MG63 (cell line): ENCODE measurements at regions not wholly inside any gene's neighbourhood (a gene's known extent, or its start where the extent isn't known, plus 50 kb on each side); places are given as distances from the start of the nearest gene placed in this dataset.

Source experiments
- DNase-seq: peaks from one replicate; pipeline ENCODE4 v3.0.0-alpha.2; 2020
- H3K27me3 ChIP-seq: fragments of 250-450 bp; sonication (Bioruptor Pico); 2 replicates; pipeline ENCODE4 v1.5.1; 2020; ENCODE audit warnings: mild to moderate bottlenecking, moderate library complexity
- H3K36me3 ChIP-seq: fragments of 250-450 bp; sonication (Bioruptor Pico); 2 replicates; pipeline ENCODE4 v1.5.1; 2020; ENCODE audit warnings: mild to moderate bottlenecking, moderate library complexity
- H3K4me3 ChIP-seq: fragments of 250-450 bp; sonication (Bioruptor Pico); 2 replicates; pipeline ENCODE4 v1.5.1; 2020; ENCODE audit warnings: mild to moderate bottlenecking, moderate library complexity
- H3K9me3 ChIP-seq: fragments of 250-450 bp; sonication (Bioruptor Pico); 2 replicates; pipeline ENCODE4 v1.5.1; 2020; ENCODE audit warnings: mild to moderate bottlenecking, moderate library complexity

DNA sequence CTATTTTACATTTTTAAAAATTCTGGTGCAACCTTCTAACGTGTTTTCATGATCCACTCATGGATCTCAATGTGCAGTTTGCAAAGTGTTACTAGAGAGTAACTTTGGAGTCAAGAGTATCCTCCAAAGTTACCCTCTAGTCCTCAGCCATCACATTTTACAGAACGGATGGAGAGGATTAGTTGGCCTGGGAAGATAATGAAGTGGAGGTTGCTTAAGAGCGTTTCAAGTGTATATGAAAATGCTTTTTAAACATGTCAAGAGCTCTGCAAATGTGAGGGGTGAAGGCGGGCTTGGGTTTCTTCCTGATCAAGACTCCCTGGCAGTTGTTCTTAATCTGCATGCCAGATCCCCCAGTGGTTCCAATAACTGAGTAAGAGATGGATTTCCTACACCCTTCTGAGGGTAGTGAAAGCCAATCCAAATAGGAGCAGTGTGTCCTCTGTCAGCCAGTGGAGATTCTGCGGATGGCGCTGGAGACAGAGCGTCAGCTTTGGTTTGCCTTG lies 299.4 kb upstream of the NPVF start:
- no peak for DNase-seq
- no peak overlapping the region for H3K4me3 ChIP-seq
- H3K36me3 ChIP-seq = no peaks in the 10 kb centered on the region
- no peaks in the 10 kb centered on the region; the same call in 1 of the 2 replicates for H3K27me3 ChIP-seq
- no peaks in the 10 kb centered on the region for H3K9me3 ChIP-seq

DNA sequence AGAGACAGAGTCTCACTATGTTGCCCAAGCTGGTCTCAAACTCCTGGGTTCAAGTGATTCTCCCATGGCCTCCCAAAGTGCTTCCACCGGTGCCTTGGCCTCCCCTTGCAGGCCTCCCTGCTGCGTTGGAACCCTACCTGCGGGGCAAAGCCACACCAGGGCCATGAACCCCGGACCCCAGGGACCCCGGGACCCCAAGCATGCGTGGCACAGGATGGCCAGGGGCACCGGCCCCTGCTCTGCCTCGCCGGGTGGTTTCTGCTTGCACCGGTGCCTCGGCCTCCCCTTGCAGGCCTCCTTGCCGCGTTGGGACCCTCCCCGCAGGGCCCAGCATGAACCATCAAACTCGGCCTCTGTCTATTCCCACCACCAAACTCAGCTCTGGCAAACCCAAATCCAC lies 301.0 kb upstream of the NPVF start:
- Histone ChIP-seq H3K9me3 (no peaks in the 10 kb centered on the region), H3K36me3 (no peaks in the 10 kb centered on the region), H3K27me3 (no peaks in the 10 kb centered on the region; the same call in 1 of the 2 replicates), H3K4me3 (no peak overlapping the region)
- no peak for DNase-seq

GRCh38 chr7:25536851-25537250 lies 308.6 kb upstream of the NPVF start:
- H3K27me3 ChIP-seq = peaks cover 6% of the 10 kb centered on the region; the same call in 1 of the 2 replicates
- no peaks in the 10 kb centered on the region for H3K9me3 ChIP-seq
- no peak overlapping the region for H3K4me3 ChIP-seq
- no peaks in the 10 kb centered on the region for H3K36me3 ChIP-seq
- no peak for DNase-seq

DNA sequence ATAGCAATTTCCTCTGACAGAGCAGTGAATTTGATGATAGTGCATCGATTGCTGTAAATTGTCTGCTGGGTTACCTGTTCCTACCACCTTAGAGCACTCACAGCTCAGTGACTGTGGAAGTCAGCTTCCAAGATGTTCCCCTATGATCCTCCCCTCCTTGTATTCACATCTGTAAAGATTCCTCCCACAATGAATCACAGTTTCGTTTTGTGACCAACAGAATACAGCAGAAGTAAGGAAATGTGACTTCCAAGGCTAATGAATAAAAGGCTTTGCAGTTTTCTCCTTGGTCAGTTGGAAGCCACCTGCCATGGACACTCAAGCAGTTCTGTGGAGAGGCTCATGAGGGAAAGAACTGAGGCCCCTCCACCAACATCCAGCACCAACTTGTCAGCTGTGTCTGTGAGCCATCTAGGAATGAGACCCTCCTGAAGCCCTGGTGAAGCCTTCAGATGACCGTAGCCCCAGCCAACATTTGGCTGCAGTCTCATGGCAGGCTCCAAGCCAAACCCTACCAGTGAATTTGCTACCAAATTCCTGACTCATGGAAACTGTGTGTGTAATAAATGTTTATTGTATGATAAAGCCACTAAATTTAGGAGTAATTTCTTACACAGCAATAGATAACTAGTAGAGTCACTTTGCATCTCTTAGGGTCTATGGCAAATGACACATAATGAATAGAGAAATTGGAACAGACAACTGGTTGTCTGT lies 309.5 kb upstream of the NPVF start:
- Histone ChIP-seq H3K4me3 (no peak overlapping the region), H3K36me3 (no peaks in the 10 kb centered on the region), H3K9me3 (no peaks in the 10 kb centered on the region), H3K27me3 (peaks cover 6% of the 10 kb centered on the region; the same call in 1 of the 2 replicates)
- DNase-seq = peak; percentile 42

- no peaks in the 10 kb centered on the region for H3K36me3 ChIP-seq
- no peak overlapping the region for H3K4me3 ChIP-seq
- peaks cover 9% of the 10 kb centered on the region; the same call in 1 of the 2 replicates for H3K27me3 ChIP-seq
- H3K9me3 ChIP-seq = no peaks in the 10 kb centered on the region
- no peak for DNase-seq
Measured at GRCh38 chr7:25541094-25541821, 313.0 kb upstream of the NPVF start.

- Histone ChIP-seq H3K9me3 (no peaks in the 10 kb centered on the region), H3K27me3 (peaks cover 7% of the 10 kb centered on the region; the same call in 1 of the 2 replicates), H3K36me3 (no peaks in the 10 kb centered on the region), H3K4me3 (no peak overlapping the region)
- no peak for DNase-seq
Measured at GRCh38 chr7:25541877-25542276, 313.6 kb upstream of the NPVF start.

GRCh38 chr7:25543210-25543609 lies 314.9 kb upstream of the NPVF start:
- no peak overlapping the region for H3K4me3 ChIP-seq
- H3K36me3 ChIP-seq = no peaks in the 10 kb centered on the region
- H3K27me3 ChIP-seq = peaks cover 7% of the 10 kb centered on the region; the same call in 1 of the 2 replicates
- no peaks in the 10 kb centered on the region for H3K9me3 ChIP-seq
- DNase-seq = no peak

DNA sequence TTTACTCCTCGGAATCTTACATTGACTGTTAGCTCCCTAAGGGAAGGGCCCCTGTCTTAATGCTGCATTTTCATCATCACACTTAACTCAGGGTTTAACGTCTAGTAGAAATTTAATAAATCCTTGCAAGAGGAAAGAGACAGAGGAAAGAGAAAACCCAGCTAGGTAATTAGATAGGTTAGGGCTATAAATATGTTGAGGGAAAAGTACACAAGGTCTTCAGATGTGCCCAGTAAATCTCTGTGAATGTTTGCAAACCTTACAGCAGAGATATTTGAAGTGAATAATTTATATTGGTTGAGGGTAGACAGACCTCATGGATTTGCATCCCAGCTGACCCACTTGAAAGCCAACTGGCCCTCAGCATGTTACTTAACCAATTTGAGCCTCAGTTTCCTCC lies 315.5 kb upstream of the NPVF start:
- no peak for DNase-seq
- H3K27me3 ChIP-seq = peaks cover 7% of the 10 kb centered on the region; the same call in 1 of the 2 replicates
- no peak overlapping the region for H3K4me3 ChIP-seq
- H3K36me3 ChIP-seq = no peaks in the 10 kb centered on the region
- no peaks in the 10 kb centered on the region for H3K9me3 ChIP-seq

GRCh38 chr7:25544254-25544653 lies 316.0 kb upstream of the NPVF start:
- no peaks in the 10 kb centered on the region for H3K36me3 ChIP-seq
- H3K27me3 ChIP-seq = peaks cover 7% of the 10 kb centered on the region; the same call in 1 of the 2 replicates
- no peaks in the 10 kb centered on the region for H3K9me3 ChIP-seq
- no peak for DNase-seq
- H3K4me3 ChIP-seq = no peak overlapping the region

DNA sequence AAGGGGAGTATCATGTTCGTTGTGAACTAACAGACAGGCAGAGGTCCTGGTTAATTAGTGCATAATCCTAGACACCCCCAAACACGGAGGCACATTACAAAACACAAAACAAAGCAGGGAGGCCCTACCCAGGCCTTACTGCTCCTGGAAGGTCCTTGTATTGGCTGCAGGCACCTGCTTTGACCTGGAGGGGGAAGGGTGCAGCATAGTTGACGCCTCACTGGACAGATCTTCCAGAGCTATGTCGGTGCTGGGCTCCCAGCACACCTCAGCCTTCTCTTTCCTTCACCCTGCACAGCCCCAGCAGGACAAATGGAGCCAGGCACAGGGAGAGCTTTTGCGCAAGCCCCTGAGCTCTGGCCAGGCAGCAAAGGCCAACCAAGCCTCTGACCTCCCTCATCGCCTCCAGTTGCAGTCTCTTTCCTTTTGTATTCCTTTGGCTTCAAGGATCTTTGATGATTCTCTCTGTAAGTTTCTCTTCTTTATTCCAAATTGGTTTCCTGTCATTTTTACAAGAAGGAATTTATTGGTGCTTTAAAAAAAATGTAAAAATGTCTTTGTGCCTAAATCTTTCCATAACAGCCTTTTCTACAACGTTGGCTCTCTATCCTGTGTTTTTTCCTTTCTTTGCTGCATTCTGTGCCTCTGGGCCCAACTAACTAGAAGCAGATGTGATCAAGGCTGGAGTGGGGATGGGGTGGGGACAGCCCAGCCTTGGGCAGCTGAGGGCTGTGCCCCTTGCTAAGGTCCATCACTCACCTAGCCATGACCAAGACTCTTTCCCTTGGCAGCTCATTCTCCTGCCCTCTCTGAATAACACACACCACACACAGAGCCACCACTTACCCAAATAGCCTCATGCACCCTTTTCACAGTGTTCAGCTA lies 317.1 kb upstream of the NPVF start:
- peaks cover 10% of the 10 kb centered on the region; the same call in 1 of the 2 replicates for H3K27me3 ChIP-seq
- H3K9me3 ChIP-seq = no peaks in the 10 kb centered on the region
- DNase-seq = no peak
- no peaks in the 10 kb centered on the region for H3K36me3 ChIP-seq
- no peak overlapping the region for H3K4me3 ChIP-seq

GRCh38 chr7:25546306-25546705 lies 318.0 kb upstream of the NPVF start:
- Histone ChIP-seq H3K9me3 (no peaks in the 10 kb centered on the region), H3K4me3 (no peak overlapping the region), H3K27me3 (peaks cover 10% of the 10 kb centered on the region; the same call in 1 of the 2 replicates), H3K36me3 (no peaks in the 10 kb centered on the region)
- DNase-seq = no peak

DNA sequence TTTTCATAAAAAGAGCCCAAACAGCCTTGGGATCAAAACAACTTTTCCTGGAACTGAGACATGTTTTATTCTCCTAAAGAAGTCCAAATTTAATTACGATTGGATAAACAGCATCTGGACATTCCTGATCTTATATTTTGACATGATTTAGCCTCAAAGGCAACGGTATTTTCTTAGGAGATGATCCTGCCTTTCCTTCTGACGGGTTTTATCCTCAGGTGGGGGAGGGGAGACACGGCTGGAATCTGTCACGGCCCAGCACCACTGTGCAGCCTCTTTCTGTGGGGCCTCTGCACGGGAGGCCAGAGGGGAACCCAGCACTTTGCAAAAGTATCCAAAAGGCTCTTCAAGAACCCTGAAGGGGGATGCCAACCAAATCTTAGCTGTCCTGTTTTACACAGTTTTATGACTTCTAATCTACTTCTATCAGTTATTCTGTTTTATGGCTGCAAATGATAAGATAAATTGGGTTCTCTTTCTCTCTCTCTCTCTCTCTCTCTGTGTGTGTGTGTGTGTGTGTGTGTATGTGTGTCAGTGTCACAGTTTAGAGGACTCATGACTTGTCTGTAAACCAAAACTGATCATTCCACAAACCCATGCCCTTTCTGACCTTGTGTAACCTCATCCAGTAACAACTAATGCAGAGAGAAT lies 321.1 kb upstream of the NPVF start:
- Histone ChIP-seq H3K27me3 (peaks cover 3% of the 10 kb centered on the region; the same call in 1 of the 2 replicates), H3K4me3 (no peak overlapping the region), H3K9me3 (no peaks in the 10 kb centered on the region), H3K36me3 (no peaks in the 10 kb centered on the region)
- no peak for DNase-seq

- DNase-seq = no peak
- Histone ChIP-seq H3K27me3 (peaks cover 3% of the 10 kb centered on the region; the same call in 1 of the 2 replicates), H3K4me3 (no peak overlapping the region), H3K36me3 (no peaks in the 10 kb centered on the region), H3K9me3 (no peaks in the 10 kb centered on the region)
Measured at GRCh38 chr7:25550149-25550548, 321.9 kb upstream of the NPVF start.

- DNase-seq = no peak
- no peak overlapping the region for H3K4me3 ChIP-seq
Measured at GRCh38 chr7:25552998-25553397, 324.7 kb upstream of the NPVF start.

DNA sequence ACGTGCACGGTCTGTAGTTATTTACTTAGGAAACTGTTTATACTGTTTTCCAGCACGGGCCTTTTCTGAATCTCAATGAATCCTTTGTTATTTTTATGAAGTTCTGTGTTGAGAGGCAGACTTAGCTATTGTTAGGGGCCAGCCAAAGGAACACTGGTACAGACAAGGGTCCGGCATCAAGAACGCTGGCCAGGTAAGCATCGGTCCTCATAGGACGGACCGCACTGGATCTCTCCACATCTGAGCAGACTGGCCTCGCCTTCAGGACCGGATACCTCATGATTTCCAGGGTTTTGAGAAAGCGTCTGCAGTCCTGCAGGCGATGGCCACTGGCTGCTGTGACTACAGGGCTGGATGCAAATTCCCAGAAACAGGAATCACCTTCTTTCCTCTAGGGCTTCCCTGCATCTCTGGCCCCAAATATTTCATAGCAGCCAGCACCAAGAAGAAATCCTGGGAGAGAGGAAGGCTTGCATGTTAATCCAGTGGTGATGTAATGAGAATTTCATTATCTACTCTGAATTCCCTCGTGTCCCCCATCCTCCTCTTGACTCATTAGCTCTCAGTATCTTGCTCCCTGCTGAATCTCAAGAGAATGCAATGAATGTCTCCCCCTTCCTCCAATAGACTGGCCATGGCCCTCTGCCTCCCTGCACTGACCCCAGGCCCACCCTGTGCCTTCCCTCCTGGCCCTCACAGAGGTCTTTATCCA lies 325.4 kb upstream of the NPVF start:
- Histone ChIP-seq H3K27me3 (peaks cover 3% of the 10 kb centered on the region; the same call in 1 of the 2 replicates), H3K9me3 (no peaks in the 10 kb centered on the region), H3K4me3 (no peak overlapping the region), H3K36me3 (no peaks in the 10 kb centered on the region)
- DNase-seq = no peak

More at GRCh38 chr7:25552998-25553397, 324.7 kb upstream of the NPVF start:
- Histone ChIP-seq H3K27me3 (peaks cover 3% of the 10 kb centered on the region; the same call in 1 of the 2 replicates), H3K9me3 (no peaks in the 10 kb centered on the region), H3K36me3 (no peaks in the 10 kb centered on the region)
